LNCAP (cell line): ENCODE measurements at regions not wholly inside any gene's neighbourhood (a gene's known extent, or its start where the extent isn't known, plus 50 kb on each side); places are given as distances from the start of the nearest gene placed in this dataset.

Experiments used
- CTCF ChIP-seq: fragments of 450-650 bp; IDR thresholded peaks from 2 replicates; pipeline ENCODE4 v1.5.1; 2017; ENCODE audit warnings: mild to moderate bottlenecking

GRCh38 chr21:32958288-32959002 lies 67.3 kb upstream of the OLIG2 start:
- TF ChIP-seq CTCF: no peak

DNA sequence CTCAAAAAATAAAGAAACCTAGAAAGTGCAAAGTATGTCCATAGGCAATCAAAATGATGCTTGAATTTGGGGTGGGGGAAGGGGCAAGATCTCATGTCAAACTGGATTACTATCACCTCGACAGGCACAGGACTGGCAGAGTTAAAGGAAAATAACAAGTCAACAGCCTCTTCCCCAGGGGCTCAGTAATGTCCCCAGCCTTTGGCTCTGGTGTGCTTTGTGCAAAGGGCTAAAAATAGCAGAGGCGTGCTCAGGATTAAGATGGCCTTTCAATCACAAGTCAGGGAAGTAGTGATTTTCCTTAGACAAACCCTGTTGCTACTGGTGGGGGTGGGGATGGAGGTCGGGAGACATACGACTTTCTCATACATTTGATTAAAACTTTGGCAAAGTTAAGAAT lies 63.5 kb upstream of the OLIG2 start:
- no peak for TF ChIP-seq CTCF

- TF ChIP-seq CTCF: no peak
These were observed 60.5 kb upstream of the OLIG2 start for GRCh38 chr21:32965129-32965680.

GRCh38 chr21:32966120-32966519 lies 59.6 kb upstream of the OLIG2 start:
- TF ChIP-seq CTCF: no peak

GRCh38 chr21:32974653-32975052 lies 51.1 kb upstream of the OLIG2 start:
- no peak for TF ChIP-seq CTCF

- TF ChIP-seq CTCF: no peak
These were observed 49.8 kb upstream of the OLIG2 start for GRCh38 chr21:32975811-32976431.
